GM12872 (cell line): ENCODE measurements at regions not wholly inside any gene's neighbourhood (a gene's known extent, or its start where the extent isn't known, plus 50 kb on each side); places are given as distances from the start of the nearest gene placed in this dataset.

ENCODE experiments used
- TF ChIP-seq, protein P1 (sequence below): IDR thresholded peaks from 3 replicates; pipeline ENCODE4 v1.5.1; 2011; ENCODE audit warnings: low read depth, mild to moderate bottlenecking, low read length, moderate library complexity; ENCODE audit not compliant: insufficient read depth

DNA sequence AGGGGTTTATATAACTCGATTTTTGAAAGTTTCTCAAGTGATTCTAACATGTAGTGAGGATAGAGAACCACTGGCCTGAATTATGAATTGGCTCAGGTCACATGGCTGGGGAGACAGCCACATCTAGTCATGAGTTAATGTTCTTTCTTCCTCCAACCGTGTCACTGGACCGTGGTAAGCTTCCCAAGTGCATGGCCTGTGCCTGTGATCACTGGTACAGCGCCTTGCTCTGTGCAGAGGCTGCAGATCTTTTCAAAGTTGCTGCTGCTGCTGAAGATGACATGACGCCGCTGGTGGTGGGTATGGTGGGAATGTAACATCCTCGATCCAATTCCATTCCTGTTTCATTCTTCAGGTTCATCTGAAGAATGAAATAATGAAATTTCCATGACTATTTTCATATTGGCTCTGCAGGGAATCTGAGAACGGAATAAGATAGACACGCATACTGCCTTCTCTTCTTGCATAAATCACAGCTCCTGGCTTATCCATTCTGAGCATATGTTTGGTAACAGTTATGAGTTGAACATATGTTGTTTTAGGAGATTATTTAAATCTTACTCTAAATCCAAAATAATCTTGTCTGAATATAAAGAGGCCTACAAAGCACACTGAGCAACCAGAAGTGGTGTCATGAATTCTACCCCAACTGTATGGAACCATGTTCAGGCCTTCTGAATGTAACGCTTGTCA is 100.5 kb upstream of the THSD7B start:
- TF ChIP-seq, protein P1, sequence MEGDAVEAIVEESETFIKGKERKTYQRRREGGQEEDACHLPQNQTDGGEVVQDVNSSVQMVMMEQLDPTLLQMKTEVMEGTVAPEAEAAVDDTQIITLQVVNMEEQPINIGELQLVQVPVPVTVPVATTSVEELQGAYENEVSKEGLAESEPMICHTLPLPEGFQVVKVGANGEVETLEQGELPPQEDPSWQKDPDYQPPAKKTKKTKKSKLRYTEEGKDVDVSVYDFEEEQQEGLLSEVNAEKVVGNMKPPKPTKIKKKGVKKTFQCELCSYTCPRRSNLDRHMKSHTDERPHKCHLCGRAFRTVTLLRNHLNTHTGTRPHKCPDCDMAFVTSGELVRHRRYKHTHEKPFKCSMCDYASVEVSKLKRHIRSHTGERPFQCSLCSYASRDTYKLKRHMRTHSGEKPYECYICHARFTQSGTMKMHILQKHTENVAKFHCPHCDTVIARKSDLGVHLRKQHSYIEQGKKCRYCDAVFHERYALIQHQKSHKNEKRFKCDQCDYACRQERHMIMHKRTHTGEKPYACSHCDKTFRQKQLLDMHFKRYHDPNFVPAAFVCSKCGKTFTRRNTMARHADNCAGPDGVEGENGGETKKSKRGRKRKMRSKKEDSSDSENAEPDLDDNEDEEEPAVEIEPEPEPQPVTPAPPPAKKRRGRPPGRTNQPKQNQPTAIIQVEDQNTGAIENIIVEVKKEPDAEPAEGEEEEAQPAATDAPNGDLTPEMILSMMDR = no peak

DNA sequence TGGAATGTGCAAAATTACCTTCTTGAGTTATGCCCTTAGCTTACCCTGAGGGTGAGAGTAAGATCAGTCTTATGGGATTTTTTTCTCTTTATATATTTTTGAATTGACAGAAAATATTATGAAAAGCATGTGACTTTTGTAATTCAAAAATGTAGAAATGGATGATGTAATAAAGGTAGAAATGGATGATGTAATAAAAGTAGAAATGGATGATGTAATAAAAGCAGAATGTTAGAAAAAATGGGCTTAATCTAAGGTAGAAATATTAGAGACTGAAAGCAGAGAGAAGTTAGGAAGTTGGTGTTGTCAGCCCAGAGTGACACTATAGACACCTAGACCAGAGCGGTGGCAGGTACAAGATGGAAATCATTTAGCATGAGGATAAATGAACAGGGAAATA is 107.1 kb upstream of the THSD7B start:
- TF ChIP-seq, protein P1 = no peak

DNA sequence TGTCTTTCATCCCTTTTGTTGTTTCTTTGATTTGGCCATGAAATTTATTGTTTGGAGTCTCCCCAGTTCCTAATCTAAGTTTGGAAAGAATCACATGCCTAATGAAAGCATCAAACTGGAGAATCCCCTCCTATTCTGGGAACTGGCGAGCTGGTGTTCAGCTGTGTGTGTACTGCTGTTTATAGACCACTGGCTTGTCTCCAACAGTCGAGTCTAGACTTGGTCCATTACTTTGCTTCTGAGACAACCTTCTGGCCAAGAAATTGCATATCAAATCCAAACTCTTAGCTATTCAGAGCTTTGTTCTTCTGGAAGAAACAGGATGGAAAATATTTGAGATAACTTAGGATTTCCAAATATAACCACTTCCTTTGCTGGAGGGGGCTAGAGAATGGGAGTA is 111.5 kb upstream of the THSD7B start:
- TF ChIP-seq, protein P1 = no peak

DNA sequence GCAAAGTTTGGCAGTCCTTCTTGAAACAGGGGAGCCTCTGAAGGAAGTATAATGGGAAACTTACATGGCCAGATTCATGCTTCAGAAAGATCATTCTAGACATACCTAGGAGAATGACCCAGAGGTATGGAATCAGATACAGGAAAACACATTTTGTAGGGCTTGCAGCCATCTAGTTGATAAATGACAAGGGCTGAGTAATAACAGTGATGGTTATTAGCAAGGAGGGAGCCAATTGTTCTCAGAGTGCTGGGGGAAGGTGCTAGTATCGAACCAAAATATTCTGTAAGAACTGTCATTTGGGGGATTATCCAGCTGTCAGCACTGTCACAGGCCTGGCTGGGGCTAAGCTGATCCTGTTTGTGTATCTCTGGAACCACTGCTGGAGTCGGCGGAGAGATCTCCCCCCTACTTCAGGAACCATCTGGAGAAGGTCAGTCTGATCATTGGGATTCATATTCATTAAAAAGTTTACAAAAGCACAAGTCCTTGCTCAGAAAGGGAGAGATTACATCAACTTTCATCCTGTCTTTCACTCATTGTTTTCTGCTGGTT is 113.8 kb upstream of the THSD7B start:
- TF ChIP-seq, protein P1 = no peak

DNA sequence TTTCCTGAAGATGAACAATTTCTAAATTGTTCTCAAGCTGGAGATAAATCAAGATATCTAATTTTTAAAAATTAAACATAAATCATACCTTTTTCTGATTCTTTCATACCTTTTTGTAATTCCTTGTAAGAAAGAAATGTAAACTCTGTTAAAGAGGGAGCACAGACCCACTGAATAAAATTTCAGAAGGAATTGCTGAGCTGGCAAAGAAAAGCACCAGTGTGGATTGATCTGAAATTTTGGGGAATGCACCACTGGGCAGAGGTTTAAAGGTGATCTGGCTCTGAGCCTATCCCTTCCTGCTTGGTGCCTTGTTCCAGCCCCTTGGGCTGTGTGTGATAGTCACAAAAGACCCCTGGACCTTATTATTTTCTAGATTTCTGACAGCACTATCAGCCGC is 118.3 kb upstream of the THSD7B start:
- TF ChIP-seq, protein P1 = no peak

DNA sequence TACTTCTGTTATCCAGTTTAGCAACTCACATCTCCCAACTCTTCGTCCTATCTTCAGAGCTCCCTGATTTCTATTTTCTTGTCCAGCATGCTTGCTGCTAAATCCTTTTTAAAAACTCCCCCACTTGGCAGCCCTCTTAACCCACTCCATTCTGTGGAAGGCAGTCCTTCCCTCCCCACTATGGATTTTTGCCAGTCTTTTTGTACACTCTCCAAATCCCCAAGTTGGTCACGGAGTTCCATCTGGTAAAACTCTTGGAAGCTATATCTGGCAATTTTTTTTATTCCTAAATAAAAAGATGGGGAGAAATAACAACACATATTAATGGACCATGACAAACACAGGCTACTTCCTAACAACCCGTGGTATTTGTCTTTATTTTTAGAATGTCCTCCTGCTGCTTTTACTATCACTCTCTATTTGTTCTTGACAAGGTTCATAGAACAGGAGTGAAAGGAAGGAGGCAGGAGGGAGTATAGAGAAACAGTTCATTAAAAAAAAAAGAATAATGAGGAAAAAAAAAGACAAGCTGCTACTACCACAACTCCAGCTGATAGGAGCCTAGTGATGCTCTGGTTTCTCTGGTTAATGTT is 120.0 kb upstream of the THSD7B start:
- TF ChIP-seq, protein P1 = no peak

DNA sequence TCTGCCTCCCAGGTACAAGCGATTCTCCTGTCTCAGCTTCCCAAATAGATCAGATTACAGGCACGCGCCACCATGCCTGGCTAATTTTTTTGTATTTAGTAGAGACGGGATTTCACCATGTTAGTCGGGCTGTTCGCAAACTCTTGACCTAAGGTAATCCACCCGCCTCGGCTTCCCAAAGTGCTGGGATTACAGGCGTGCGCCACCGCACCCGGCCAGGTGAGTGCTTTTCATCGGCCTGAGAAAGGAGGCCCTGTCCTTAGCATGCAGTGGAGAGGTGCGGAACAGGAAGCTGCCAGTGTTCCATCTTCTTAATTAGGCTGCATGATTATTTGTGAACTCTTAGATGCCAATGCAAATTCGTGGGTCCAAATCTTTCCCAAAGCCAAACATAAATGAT is 125.7 kb upstream of the THSD7B start:
- TF ChIP-seq, protein P1 = no peak
